Choroid plexus epithelial cell (primary cell): ENCODE measurements at regions not wholly inside any gene's neighbourhood (a gene's known extent, or its start where the extent isn't known, plus 50 kb on each side); places are given as distances from the start of the nearest gene placed in this dataset.

Experiments
- DNase-seq: peaks from one replicate; pipeline ENCODE4 v3.0.0-alpha.2; 2010; ENCODE audit warnings: low read depth
- H3K4me3 ChIP-seq: 2 replicates; pipeline ENCODE4 v1.5.1; 2011; ENCODE audit warnings: low read depth, mild to moderate bottlenecking, control low read depth, low read length, moderate library complexity
- TF ChIP-seq, protein P1 (sequence below): conservative IDR thresholded peaks from 2 replicates; pipeline ENCODE4 v1.5.1; 2011; ENCODE audit warnings: low read depth, mild to moderate bottlenecking, control low read depth, inconsistent platforms, low read length, moderate library complexity

DNA sequence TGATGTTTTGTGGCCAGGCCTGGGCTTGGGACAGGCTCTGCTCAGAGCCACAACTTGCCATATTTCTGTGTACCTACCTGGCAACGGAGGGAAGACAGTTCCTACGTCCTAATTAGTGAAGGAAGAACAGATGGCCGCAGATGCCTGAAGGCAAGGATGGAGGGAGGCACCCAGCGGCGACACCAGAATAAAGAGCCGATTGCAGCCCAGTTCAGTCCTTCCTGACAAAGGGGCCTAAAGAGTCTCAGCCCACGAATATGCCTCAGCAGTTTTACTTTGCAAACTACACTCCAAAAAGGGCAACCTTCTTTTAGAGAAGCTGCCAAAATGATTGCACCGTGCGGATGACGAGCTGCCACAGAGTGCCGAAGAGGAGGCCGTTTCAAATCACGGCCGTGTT lies 585.8 kb downstream of the GLRX3 start:
- TF ChIP-seq, protein P1, sequence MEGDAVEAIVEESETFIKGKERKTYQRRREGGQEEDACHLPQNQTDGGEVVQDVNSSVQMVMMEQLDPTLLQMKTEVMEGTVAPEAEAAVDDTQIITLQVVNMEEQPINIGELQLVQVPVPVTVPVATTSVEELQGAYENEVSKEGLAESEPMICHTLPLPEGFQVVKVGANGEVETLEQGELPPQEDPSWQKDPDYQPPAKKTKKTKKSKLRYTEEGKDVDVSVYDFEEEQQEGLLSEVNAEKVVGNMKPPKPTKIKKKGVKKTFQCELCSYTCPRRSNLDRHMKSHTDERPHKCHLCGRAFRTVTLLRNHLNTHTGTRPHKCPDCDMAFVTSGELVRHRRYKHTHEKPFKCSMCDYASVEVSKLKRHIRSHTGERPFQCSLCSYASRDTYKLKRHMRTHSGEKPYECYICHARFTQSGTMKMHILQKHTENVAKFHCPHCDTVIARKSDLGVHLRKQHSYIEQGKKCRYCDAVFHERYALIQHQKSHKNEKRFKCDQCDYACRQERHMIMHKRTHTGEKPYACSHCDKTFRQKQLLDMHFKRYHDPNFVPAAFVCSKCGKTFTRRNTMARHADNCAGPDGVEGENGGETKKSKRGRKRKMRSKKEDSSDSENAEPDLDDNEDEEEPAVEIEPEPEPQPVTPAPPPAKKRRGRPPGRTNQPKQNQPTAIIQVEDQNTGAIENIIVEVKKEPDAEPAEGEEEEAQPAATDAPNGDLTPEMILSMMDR = no peak
- H3K4me3 ChIP-seq = no peak overlapping the region
- DNase-seq = no peak

DNA sequence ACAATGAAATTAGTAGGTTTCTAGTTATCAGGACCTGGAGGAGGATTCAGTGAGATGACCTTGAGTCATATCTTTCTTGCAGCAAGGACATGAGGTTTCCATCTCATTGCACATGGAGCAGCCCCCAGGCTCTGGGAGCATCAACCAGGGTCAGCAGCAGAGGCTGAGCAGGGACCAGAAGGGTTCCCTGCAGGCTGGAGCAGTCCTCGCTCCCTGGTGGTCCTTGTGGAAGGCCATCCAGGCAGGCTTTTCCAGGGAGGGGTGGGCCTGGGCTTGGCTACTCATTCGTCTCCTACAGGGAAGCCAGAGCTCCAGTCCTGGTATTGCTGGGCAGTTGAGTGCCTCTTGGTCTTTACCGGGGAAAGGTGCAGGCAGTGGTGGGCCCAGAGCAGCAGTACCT lies 587.5 kb downstream of the GLRX3 start:
- DNase-seq = no peak
- H3K4me3 ChIP-seq = no peak overlapping the region
- TF ChIP-seq, protein P1 = no peak

DNA sequence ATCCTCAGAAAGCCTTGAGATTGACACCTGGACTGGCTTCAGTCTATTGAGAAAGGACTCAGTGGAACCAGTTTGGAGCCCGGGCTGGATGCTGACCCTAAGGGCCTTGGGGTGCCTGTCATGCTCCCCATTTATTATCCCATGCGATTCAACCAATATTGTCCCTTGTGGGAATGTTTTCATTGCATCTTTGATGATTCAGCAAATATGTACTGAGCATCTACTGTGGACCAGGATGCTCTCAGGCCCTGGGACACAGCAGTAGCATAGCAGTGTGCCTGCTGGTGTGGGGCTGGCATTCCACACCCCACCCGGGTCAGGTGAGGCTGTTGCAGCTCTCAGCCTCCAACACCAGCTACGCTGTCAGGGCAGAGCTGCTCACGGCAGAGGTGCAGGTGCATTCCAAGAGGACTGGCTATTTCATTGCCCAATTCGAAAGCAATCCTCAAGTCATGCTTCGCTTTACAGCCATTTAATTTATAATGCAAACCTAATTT lies 586.0 kb downstream of the TCERG1L start:
- no peak for DNase-seq
- H3K4me3 ChIP-seq = no peak overlapping the region
- TF ChIP-seq, protein P1 = no peak

DNA sequence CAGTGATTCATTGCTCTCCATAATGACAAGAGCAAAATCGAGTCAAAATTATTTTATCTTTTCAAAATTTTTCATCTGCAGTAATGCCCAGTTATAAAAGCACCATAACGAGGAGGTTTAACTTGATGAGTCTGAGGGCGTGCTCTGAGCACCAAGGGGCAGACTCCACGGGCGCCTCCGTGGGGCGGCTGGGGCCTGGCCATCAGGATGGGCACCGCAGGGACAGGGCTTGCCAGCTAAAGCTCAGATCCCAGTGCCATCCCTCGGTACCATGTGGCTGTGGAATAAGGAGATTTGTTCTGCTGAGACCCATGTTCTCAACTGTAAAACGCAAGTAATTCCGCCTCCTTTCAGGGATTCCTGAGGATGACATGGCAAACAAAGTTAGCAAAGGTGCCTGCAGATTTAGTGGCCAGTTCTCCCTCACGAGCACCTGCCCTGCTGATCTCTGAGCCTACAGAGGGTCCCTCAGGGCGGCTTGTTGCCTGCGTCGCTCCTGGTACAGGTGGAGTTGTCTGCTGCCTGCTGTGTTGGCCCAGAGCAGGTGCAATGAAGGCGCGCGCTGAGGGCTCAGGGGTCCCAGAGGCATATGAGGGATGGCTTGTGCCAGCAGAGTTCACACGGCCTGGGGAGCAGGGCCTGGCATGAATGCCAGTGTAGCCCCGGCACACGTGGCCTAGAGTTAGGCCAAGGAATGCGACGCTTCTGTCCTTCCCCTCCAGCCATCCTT lies 584.4 kb downstream of the TCERG1L start:
- TF ChIP-seq, protein P1 = no peak
- no peak overlapping the region for H3K4me3 ChIP-seq
- no peak for DNase-seq

DNA sequence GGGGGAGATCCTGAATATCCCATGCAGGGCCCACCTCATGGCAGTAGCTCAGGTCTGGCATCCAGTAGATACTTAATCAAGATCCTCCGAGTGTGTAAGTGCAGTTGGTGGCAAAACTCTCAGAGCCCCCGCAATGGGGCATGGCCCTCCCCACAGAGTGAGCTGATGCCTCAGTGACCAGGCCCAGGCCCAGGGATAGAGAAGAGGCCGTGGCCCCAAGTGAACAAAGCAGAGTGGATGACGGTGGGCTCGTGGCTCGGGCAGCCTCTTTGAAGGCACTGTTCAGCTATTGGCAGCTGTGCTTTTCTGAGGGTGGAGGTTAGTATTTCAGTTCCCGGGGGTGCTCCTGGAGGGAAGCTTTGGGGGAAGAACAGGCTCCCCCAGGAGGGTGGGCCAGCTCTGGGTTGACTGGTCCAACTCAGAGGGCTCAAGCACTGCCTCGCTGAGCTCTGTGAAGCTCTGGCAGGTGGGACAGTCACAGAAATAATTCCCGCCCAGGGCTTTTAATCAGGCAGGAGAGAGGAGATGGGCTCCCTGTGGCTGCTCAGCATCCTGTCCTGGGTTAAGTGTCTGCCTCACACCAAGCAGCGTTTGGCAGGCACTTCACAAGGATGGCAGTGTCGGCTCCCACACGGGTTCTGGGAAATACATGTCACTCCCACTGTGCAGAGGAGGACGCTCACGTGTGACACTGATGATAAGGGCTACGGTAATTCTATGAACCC lies 583.6 kb downstream of the TCERG1L start:
- no peak for DNase-seq
- H3K4me3 ChIP-seq = no peak overlapping the region
- TF ChIP-seq, protein P1 = no peak

DNA sequence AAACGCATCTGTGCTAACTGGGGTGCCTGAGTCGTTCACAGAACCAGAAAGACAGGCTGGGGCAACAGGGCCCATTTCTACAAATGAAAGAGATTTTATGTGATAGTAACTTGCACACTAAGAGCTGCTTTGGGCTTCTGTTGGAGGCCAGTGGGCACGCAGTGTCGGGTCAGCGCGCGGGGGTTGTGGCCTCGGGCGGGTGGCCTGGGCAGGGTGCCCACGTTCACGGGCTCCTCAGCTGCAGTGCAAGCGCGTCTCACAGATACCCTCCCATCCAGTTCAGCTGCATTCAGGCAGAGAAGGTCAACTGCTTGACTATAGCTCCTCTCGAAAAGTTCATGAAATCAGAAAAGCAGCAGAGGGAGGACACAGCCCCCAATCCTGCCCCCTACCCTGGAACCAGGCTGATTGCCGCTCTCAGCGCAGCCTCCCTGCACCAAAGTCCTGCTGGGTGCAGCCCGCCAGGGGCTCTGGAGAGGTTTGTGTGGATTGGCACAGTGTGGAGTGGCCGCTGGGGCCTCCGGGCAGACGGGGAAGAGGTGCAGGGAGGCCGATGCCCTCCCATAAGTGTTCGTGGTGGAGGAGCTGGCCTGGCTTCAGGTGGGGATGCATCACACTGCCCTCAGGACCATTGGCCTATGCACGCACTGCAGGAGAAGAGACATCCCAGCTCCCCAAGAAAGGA lies 582.8 kb downstream of the TCERG1L start:
- no peak overlapping the region for H3K4me3 ChIP-seq
- DNase-seq = no peak
- TF ChIP-seq, protein P1 = no peak
